Anterior cingulate cortex (tissue), 58 donors: ENCODE measurements at regions not wholly inside any gene's neighbourhood (a gene's known extent, or its start where the extent isn't known, plus 50 kb on each side); places are given as distances from the start of the nearest gene placed in this dataset.

ENCODE experiments used
- DNase-seq, 58 donors: peaks; one replicate each; lab custom pipeline; 2025; lab: John Stamatoyannopoulos, UW

GRCh38 chr2:67649331-67650261 is 252.5 kb downstream of the ETAA1 start:
- DNase-seq, result no peak

GRCh38 chr2:67650291-67651133 is 253.4 kb downstream of the ETAA1 start:
- DNase-seq, result peak in 52 of 58 donors; percentile 2 to 77 (median 34)

GRCh38 chr2:67651565-67651964 is 254.4 kb downstream of the ETAA1 start:
- DNase-seq, result no peak

GRCh38 chr2:67652679-67653078 is 255.5 kb downstream of the ETAA1 start:
- DNase-seq, result no peak

- no peak for DNase-seq
Measured at GRCh38 chr2:67656875-67657274, 259.7 kb downstream of the ETAA1 start.

- DNase-seq, result no peak
Measured at GRCh38 chr2:67658820-67659219, 261.7 kb downstream of the ETAA1 start.

GRCh38 chr2:67660015-67660602 is 263.0 kb downstream of the ETAA1 start:
- no peak for DNase-seq

GRCh38 chr2:67660871-67661270 is 263.7 kb downstream of the ETAA1 start:
- DNase-seq, result no peak

- DNase-seq, result no peak
Measured at GRCh38 chr2:67662222-67662621, 265.1 kb downstream of the ETAA1 start.

- no peak for DNase-seq
Measured at GRCh38 chr2:67663776-67664175, 266.6 kb downstream of the ETAA1 start.

- DNase-seq, result no peak
Measured at GRCh38 chr2:67666386-67667053, 269.4 kb downstream of the ETAA1 start.

- no peak for DNase-seq
Measured at GRCh38 chr2:67667054-67667908, 270.1 kb downstream of the ETAA1 start.

- no peak for DNase-seq
Measured at GRCh38 chr2:67668538-67668937, 271.4 kb downstream of the ETAA1 start.

- DNase-seq, result no peak
Measured at GRCh38 chr2:67669168-67669567, 272.0 kb downstream of the ETAA1 start.

GRCh38 chr2:67669766-67670165 is 272.6 kb downstream of the ETAA1 start:
- DNase-seq, result no peak

- DNase-seq, result no peak
Measured at GRCh38 chr2:67670747-67671183, 273.6 kb downstream of the ETAA1 start.

- DNase-seq, result no peak
Measured at GRCh38 chr2:67671464-67672450, 274.6 kb downstream of the ETAA1 start.

- no peak for DNase-seq
Measured at GRCh38 chr2:67674668-67675067, 277.5 kb downstream of the ETAA1 start.
